Central memory CD8-positive, alpha-beta T cell (primary cell): ENCODE measurements at regions not wholly inside any gene's neighbourhood (a gene's known extent, or its start where the extent isn't known, plus 50 kb on each side); places are given as distances from the start of the nearest gene placed in this dataset.

Source experiments
- ATAC-seq: fragments of 150-1000 bp; cut with Tn5 transposase; replicated peaks from 2 replicates; pipeline ENCODE4 v1.10.0; 2022; ENCODE audit warnings: mild to moderate bottlenecking, moderate FRiP score, moderate number of reproducible peaks; ENCODE audit not compliant: poor library complexity, severe bottlenecking; ENCODE audit errors: extremely low read depth
- DNase-seq, 2 donors: peaks; one replicate each; pipeline ENCODE4 v3.0.0; 2021; ENCODE audit warnings: low spot score in 2 of 2
- H3K27ac Mint-ChIP-seq: one replicate; pipeline ENCODE4 v1.8.0; 2022; ENCODE audit warnings: low read depth, mild to moderate bottlenecking, moderate library complexity, mixed read lengths
- H3K27me3 Mint-ChIP-seq: one replicate; pipeline ENCODE4 v1.8.0; 2022; ENCODE audit warnings: mixed read lengths
- H3K36me3 Mint-ChIP-seq: one replicate; pipeline ENCODE4 v1.8.0; 2022; ENCODE audit warnings: mild to moderate bottlenecking, moderate library complexity, mixed read lengths; ENCODE audit not compliant: insufficient read depth
- H3K4me1 Mint-ChIP-seq: one replicate; pipeline ENCODE4 v1.8.0; 2022; ENCODE audit warnings: mixed read lengths
- H3K4me3 Mint-ChIP-seq: one replicate; pipeline ENCODE4 v1.8.0; 2022; ENCODE audit warnings: mild to moderate bottlenecking, moderate library complexity, mixed read lengths
- H3K9me3 Mint-ChIP-seq: one replicate; pipeline ENCODE4 v1.8.0; 2022; ENCODE audit warnings: mixed read lengths

DNA sequence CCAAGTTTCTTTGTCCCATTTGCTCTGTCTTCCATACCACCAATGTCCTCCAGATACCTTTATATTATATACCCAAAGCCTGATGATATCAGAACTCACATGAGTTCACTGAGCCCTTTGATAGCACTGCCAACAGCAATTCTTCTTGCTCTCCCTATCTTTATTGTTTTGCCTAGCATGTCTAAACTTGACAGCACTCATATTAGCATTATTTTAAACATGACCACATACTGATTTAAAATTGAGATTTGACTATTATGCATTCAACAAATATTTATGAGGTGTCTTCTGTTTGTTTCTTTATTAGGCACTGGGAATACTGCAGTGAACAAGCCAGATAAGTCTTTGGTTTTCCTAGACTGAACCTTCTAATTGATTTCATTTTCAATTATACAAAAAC, 587.3 kb upstream of the GCFC2 start:
- ATAC-seq (no peak), DNase-seq (no peak)
- Mint-ChIP-seq H3K27me3 (no peaks in the 10 kb centered on the region), H3K4me1 (no peaks in the 10 kb centered on the region), H3K36me3 (no peaks in the 10 kb centered on the region), H3K9me3 (peaks cover 3% of the 10 kb centered on the region), H3K4me3 (no peak overlapping the region), H3K27ac (no peak overlapping the region)

DNA sequence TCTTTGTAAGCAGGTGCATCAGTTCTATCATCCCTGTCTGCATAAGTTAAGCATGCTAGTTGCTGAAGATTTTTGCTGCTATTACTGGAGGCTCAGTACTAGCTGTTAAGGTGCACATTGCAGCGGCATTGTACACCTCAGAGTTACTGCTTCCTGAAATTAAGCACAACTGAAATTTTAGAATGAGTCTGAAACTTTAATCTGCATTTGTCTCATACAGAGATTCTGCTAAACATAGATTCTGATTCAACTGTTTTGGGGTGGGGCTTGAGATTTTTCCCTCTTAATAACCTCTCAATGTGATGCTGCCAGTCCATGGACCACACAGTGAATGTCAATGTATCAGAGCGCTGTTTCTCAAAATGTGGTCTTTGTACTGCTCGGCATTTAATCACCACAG, 585.7 kb upstream of the GCFC2 start:
- H3K9me3 Mint-ChIP-seq: no peaks in the 10 kb centered on the region
- H3K27ac Mint-ChIP-seq: no peak overlapping the region
- H3K4me3 Mint-ChIP-seq: no peak overlapping the region
- ATAC-seq (no peak), DNase-seq (no peak)
- no peaks in the 10 kb centered on the region for H3K4me1 Mint-ChIP-seq
- no peaks in the 10 kb centered on the region for H3K27me3 Mint-ChIP-seq
- no peaks in the 10 kb centered on the region for H3K36me3 Mint-ChIP-seq

DNA sequence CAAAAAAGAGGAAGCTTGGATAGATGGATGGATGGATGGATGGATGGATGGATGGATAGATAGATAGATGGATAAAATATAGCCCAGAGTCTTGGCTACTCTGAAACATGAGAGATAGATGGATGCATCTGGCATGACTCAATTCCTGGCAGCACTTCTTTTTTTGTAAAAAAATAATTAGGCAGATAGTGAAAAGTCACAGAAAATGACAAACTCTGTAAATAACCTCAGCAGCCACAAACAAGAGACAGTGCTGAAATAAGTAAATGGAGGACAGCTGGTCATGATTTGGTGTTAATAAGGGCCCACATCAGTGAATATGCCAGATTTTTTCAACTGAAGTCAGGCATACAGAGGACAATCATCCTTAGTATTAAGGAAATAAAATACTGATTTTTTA, 585.0 kb upstream of the GCFC2 start:
- H3K4me1 Mint-ChIP-seq: no peaks in the 10 kb centered on the region
- no peak overlapping the region for H3K27ac Mint-ChIP-seq
- no peak overlapping the region for H3K4me3 Mint-ChIP-seq
- DNase-seq (no peak), ATAC-seq (no peak)
- H3K27me3 Mint-ChIP-seq: no peaks in the 10 kb centered on the region
- no peaks in the 10 kb centered on the region for H3K36me3 Mint-ChIP-seq
- no peaks in the 10 kb centered on the region for H3K9me3 Mint-ChIP-seq

GRCh38 chr2:76288598-76288997, 577.9 kb upstream of the GCFC2 start:
- Mint-ChIP-seq H3K4me1 (no peaks in the 10 kb centered on the region), H3K27me3 (no peaks in the 10 kb centered on the region), H3K4me3 (no peak overlapping the region), H3K36me3 (no peaks in the 10 kb centered on the region), H3K9me3 (peaks cover 15% of the 10 kb centered on the region), H3K27ac (no peak overlapping the region)
- ATAC-seq (no peak), DNase-seq (no peak)

DNA sequence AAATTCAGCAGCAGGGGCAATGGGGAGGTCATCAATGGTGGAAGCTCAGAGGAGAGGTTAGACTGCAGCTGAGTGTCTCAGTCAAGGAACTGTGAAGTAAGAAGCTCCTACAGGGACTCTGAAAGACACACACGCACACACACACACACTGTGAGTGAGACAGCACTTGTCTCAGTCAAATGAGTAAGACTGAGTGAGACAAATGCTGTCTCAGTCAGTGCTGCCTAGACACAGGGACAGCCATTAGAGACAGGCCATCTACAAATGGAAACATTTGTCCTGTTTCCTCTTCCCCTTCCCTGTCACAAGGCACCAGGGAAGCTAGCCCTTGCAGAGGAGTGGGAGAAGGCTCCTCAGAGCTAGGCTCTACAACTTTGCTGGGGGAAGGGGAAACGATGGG, 577.4 kb upstream of the GCFC2 start:
- Mint-ChIP-seq H3K27me3 (no peaks in the 10 kb centered on the region), H3K9me3 (peaks cover 15% of the 10 kb centered on the region), H3K27ac (no peak overlapping the region), H3K4me1 (no peaks in the 10 kb centered on the region), H3K4me3 (no peak overlapping the region), H3K36me3 (no peaks in the 10 kb centered on the region)
- DNase-seq: no peak
- ATAC-seq: no peak

GRCh38 chr2:76283350-76283749, 572.6 kb upstream of the GCFC2 start:
- Mint-ChIP-seq H3K4me3 (no peak overlapping the region), H3K9me3 (peaks cover 15% of the 10 kb centered on the region), H3K4me1 (no peaks in the 10 kb centered on the region), H3K27me3 (no peaks in the 10 kb centered on the region), H3K36me3 (no peaks in the 10 kb centered on the region), H3K27ac (no peak overlapping the region)
- DNase-seq: no peak
- ATAC-seq: no peak

DNA sequence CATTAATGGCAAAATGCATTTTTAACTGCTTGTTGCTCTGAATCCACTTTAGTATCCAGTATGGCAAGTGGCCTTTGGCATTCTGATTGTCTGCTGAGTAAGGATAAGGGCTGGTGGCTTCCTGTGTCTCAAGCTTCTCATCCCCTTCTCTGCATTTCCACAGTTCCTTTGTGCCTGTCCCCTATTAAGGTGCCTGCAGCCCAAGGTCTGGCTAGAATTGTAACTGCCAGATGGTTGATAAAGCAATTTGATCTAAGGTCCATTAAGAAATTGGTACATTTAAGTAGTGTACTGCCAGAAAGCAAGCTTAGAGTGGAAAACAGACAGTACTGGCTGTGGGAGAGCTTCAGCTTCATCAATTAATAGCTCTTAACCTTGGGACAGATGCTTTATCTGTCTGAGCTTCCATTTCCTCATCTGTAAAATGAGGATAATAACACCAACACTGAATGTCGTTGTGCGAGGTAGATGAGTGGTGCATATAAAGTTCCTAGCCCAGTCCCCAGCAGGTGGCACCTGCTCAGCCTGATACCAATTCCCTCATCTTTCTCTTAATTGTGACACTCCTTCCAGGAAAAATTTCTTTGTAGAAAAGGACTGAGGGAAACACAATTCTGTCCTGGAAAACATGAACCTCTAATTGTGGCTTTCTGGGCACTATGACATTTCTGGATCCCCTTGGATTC, 570.6 kb upstream of the GCFC2 start:
- no peaks in the 10 kb centered on the region for H3K36me3 Mint-ChIP-seq
- H3K9me3 Mint-ChIP-seq: peaks cover 20% of the 10 kb centered on the region
- no peak overlapping the region for H3K4me3 Mint-ChIP-seq
- H3K27me3 Mint-ChIP-seq: no peaks in the 10 kb centered on the region
- no peaks in the 10 kb centered on the region for H3K4me1 Mint-ChIP-seq
- no peak for DNase-seq
- no peak overlapping the region for H3K27ac Mint-ChIP-seq
- no peak for ATAC-seq

DNA sequence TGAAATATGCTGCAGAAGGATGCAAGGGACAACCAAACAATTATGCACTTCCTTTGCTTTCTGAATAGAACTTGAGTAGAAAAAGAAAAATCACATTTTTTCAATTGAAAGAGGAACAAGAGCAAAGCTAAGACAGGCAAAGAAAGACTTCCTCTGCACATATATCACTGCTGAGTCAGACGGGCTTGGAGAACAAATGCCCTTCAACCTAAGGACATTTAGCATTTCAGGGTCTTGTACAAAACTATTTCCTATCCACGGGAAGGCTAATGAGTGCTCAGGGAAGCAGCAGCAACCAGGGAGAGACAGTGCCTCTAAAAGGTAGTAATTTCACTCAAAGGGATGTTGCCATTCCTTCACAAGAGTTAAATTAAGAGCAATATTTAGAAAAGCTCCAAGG, 570.0 kb upstream of the GCFC2 start:
- H3K36me3 Mint-ChIP-seq: no peaks in the 10 kb centered on the region
- H3K27ac Mint-ChIP-seq: no peak overlapping the region

GRCh38 chr2:76279142-76279541, 568.4 kb upstream of the GCFC2 start:
- no peaks in the 10 kb centered on the region for H3K4me1 Mint-ChIP-seq
- no peak overlapping the region for H3K27ac Mint-ChIP-seq
- DNase-seq (no peak), ATAC-seq (no peak)
- no peak overlapping the region for H3K4me3 Mint-ChIP-seq
- peaks cover 20% of the 10 kb centered on the region for H3K9me3 Mint-ChIP-seq
- no peaks in the 10 kb centered on the region for H3K27me3 Mint-ChIP-seq
- no peaks in the 10 kb centered on the region for H3K36me3 Mint-ChIP-seq

More for the DNA sequence above, 570.0 kb upstream of the GCFC2 start:
- Mint-ChIP-seq H3K27me3 (no peaks in the 10 kb centered on the region), H3K9me3 (peaks cover 25% of the 10 kb centered on the region), H3K4me1 (no peaks in the 10 kb centered on the region), H3K4me3 (no peak overlapping the region)
- DNase-seq (no peak), ATAC-seq (no peak)

GRCh38 chr2:76275788-76276187, 565.1 kb upstream of the GCFC2 start:
- Mint-ChIP-seq H3K36me3 (no peaks in the 10 kb centered on the region), H3K4me1 (no peaks in the 10 kb centered on the region), H3K27me3 (no peaks in the 10 kb centered on the region), H3K4me3 (no peak overlapping the region), H3K27ac (no peak overlapping the region), H3K9me3 (peaks cover 25% of the 10 kb centered on the region)
- ATAC-seq: no peak
- DNase-seq: no peak

- no peak overlapping the region for H3K4me3 Mint-ChIP-seq
- no peak for ATAC-seq
- H3K27ac Mint-ChIP-seq: no peak overlapping the region
- H3K36me3 Mint-ChIP-seq: no peaks in the 10 kb centered on the region
- no peaks in the 10 kb centered on the region for H3K4me1 Mint-ChIP-seq
- DNase-seq: no peak
- no peaks in the 10 kb centered on the region for H3K27me3 Mint-ChIP-seq
- peaks cover 34% of the 10 kb centered on the region for H3K9me3 Mint-ChIP-seq
These were observed 564.0 kb upstream of the GCFC2 start for GRCh38 chr2:76274676-76275075.

- DNase-seq (no peak), ATAC-seq (no peak)
- Mint-ChIP-seq H3K9me3 (peaks cover 39% of the 10 kb centered on the region), H3K27me3 (no peaks in the 10 kb centered on the region), H3K4me3 (no peak overlapping the region), H3K36me3 (no peaks in the 10 kb centered on the region), H3K27ac (no peak overlapping the region), H3K4me1 (no peaks in the 10 kb centered on the region)
These were observed 563.4 kb upstream of the GCFC2 start for GRCh38 chr2:76274160-76274559.

DNA sequence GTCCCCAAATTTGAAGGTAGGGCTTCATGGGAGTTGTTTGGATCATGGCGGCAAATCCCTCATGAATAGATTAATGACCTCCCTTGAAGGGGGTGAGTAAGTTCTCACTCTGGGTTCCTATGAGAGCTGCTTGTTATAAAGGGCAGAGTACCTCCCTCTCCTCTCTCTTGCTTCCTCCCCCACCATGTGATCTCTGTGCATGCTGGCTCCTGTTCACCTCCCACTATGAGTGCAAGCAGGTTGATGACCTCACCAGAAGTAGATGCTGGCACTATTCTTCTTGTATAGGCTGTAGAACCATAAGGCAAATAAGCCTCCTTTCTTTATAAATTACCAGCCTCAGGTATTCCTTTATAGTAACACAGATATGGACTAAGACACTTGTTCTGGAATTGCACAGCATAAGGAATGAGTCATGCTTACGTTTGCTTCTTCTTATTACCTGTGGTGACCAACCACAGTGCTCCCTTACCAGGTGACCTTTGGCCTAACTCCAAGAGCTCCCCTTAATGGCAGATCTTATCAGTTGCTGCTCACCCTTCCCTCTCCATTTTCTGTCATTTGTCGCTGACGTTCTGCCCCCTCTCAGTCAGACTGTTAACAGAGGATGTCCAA, 559.5 kb upstream of the GCFC2 start:
- Mint-ChIP-seq H3K27ac (no peak overlapping the region), H3K4me3 (no peak overlapping the region), H3K9me3 (peaks cover 19% of the 10 kb centered on the region), H3K36me3 (no peaks in the 10 kb centered on the region), H3K27me3 (no peaks in the 10 kb centered on the region), H3K4me1 (no peaks in the 10 kb centered on the region)
- ATAC-seq (no peak), DNase-seq (no peak)
